Body of pancreas (tissue), 4 donors: ENCODE measurements at regions not wholly inside any gene's neighbourhood (a gene's known extent, or its start where the extent isn't known, plus 50 kb on each side); places are given as distances from the start of the nearest gene placed in this dataset.

Experiments
- CTCF ChIP-seq, 7 experiments: fragments of 450-650 bp in 4 of 7; fragments of 200-600 bp in 3 of 7; sonication (generic) in 3 of 7; IDR thresholded peaks; one replicate each; pipeline ENCODE4 v1.5.1; 2016 to 2019; ENCODE audit warnings: antibody characterized with exemption in 7 of 7
- POLR2A ChIP-seq, 3 donors: fragments of 450-650 bp; IDR thresholded peaks; one replicate each; pipeline ENCODE4 v1.6.1; 2016; ENCODE audit warnings: antibody characterized with exemption in 3 of 3, mild to moderate bottlenecking in 2 of 3

GRCh38 chr4:55023030-55023429 is 102.4 kb downstream of the KDR start:
- TF ChIP-seq CTCF (IDR thresholded peaks at IDR 0.05) (no peak), POLR2A (IDR thresholded peaks at IDR 0.05) (no peak)
